GM12878 (cell line): ENCODE measurements at regions not wholly inside any gene's neighbourhood (a gene's known extent, or its start where the extent isn't known, plus 50 kb on each side); places are given as distances from the start of the nearest gene placed in this dataset.

Experiments
- ATAC-seq: fragments of 200-7000 bp; cut with Tn5 transposase; 3 replicates; pipeline ENCODE4 v1.9.1; 2020; ENCODE audit warnings: mild to moderate bottlenecking, moderate library complexity
- BruUV-seq: library from RNA; stranded (reverse); fragments of 400-500 nt; replicated peaks from 2 replicates; lab custom pipeline; 2021; lab: Mats Ljungman, UMichigan
- CTCF ChIA-PET: fragments of 300-600 bp; sonication (Branson Sonifier 250); formaldehyde crosslinking; extraction: SDS; loops from one replicate; lab custom pipeline; 2021; ENCODE audit warnings: inconsistent platforms; lab: Yijun Ruan, JAX
- POLR2A ChIA-PET: fragments of 350-600 bp; formaldehyde crosslinking; extraction: SDS; loops from one replicate; lab custom pipeline; 2021; ENCODE audit warnings: inconsistent platforms; lab: Charles Lee
- RAD21 ChIA-PET: fragments of 300-600 bp; sonication (Branson Sonifier 250); formaldehyde crosslinking; loops from one replicate; lab custom pipeline; 2023; ENCODE audit warnings: antibody characterized with exemption; ENCODE audit not compliant: unreplicated experiment; lab: Charles Lee
- SMC1A ChIA-PET: fragments of 300-600 bp; sonication (Branson Sonifier 250); formaldehyde crosslinking; loops from one replicate; lab custom pipeline; 2023; ENCODE audit not compliant: unreplicated experiment, uncharacterized antibody; lab: Charles Lee
- DNase-seq: peaks from one replicate; pipeline ENCODE4 v3.0.0-alpha.2; 2011; ENCODE audit warnings: low read depth, low spot score
- FAIRE-seq: peaks from 3 replicates; lab custom pipeline; 2011; peaks lifted over from hg19 to GRCh38; lab: Jason Lieb, UNC
- H2AFZ ChIP-seq: 2 replicates; pipeline ENCODE4 v1.6.0; 2011; ENCODE audit warnings: low read depth, low read length, control low read depth; ENCODE audit not compliant: control insufficient read depth
- H3K27ac ChIP-seq: 2 replicates; pipeline ENCODE4 v1.5.1; 2011; ENCODE audit warnings: control low read depth; ENCODE audit not compliant: control insufficient read depth, insufficient read depth
- H3K27me3 ChIP-seq, 2 experiments: replicated peaks in 1 of 2; 2 replicates each; pipeline versions ENCODE4 v1.6.0 to v1.6.1; 2011; ENCODE audit warnings: low read length in 1 of 2; ENCODE audit not compliant: control insufficient read depth in 2 of 2, insufficient read depth in 2 of 2
- H3K36me3 ChIP-seq, 2 experiments: 2 replicates each; pipeline ENCODE4 v1.5.1; 2011; ENCODE audit warnings: low read length in 1 of 2; ENCODE audit not compliant: control insufficient read depth in 2 of 2, insufficient read depth in 2 of 2
- H3K4me1 ChIP-seq: 2 replicates; pipeline ENCODE4 v1.6.1; 2011; ENCODE audit warnings: mild to moderate bottlenecking, low read length, moderate library complexity, mixed read lengths; ENCODE audit not compliant: control insufficient read depth, insufficient read depth
- H3K4me2 ChIP-seq: 2 replicates; pipeline ENCODE4 v1.6.0; 2011; ENCODE audit warnings: control low read depth; ENCODE audit not compliant: control insufficient read depth, insufficient read depth
- H3K4me3 ChIP-seq: fragments of 200-600 bp; sonication (generic); 2 replicates; pipeline ENCODE4 v1.5.1; 2016
- H3K79me2 ChIP-seq: 2 replicates; pipeline ENCODE4 v1.6.0; 2011; ENCODE audit warnings: low read length; ENCODE audit not compliant: control insufficient read depth, insufficient read depth
- H3K9ac ChIP-seq: 2 replicates; pipeline ENCODE4 v1.8.0; 2011; ENCODE audit warnings: low read length, control low read depth, mixed read lengths; ENCODE audit not compliant: control insufficient read depth, insufficient read depth
- H3K9me3 ChIP-seq: replicated peaks from 3 replicates; pipeline ENCODE4 v1.5.1; 2011; ENCODE audit warnings: mild to moderate bottlenecking, low read length; ENCODE audit not compliant: control insufficient read depth, insufficient read depth
- H4K20me1 ChIP-seq: 2 replicates; pipeline ENCODE4 v1.6.0; 2011; ENCODE audit not compliant: control insufficient read depth, insufficient read depth
- BCLAF1 ChIP-seq: fragments of 450-650 bp; IDR thresholded peaks from 2 replicates; pipeline ENCODE4 v1.6.1; 2017; ENCODE audit warnings: antibody characterized with exemption, mild to moderate bottlenecking, moderate library complexity
- CEBPB ChIP-seq, 2 experiments: fragments of 150-350 bp in 1 of 2; IDR thresholded peaks; 2 replicates each; pipeline ENCODE4 v1.6.1; 2012 to 2014; ENCODE audit warnings: low read depth in 2 of 2, low read length in 2 of 2, borderline replicate concordance in 1 of 2, inconsistent platforms in 1 of 2
- CUX1 ChIP-seq: IDR thresholded peaks from 2 replicates; pipeline ENCODE4 v1.6.1; 2012; ENCODE audit warnings: improper control_type of control experiment, low read depth, low read length; ENCODE audit not compliant: insufficient replicate concordance
- RELB ChIP-seq: fragments of 450-650 bp; IDR thresholded peaks from 2 replicates; pipeline ENCODE4 v1.6.1; 2017; ENCODE audit warnings: low read depth, mild to moderate bottlenecking, moderate library complexity
- SP1 ChIP-seq: IDR thresholded peaks from one replicate; pipeline ENCODE4 v1.6.1; 2011; ENCODE audit warnings: low read depth, low read length
- ZBED1 ChIP-seq: IDR thresholded peaks from 2 replicates; pipeline ENCODE4 v1.6.1; 2016; ENCODE audit warnings: borderline replicate concordance
- WGBS: methylation state at CpG from one replicate; pipeline ENCODE4 v1.1.6; 2016; ENCODE audit warnings: low lambda C conversion rate; ENCODE audit not compliant: insufficient replicate concordance, insufficient coverage; ENCODE audit errors: missing lambda C conversion rate; 5-methylcytosine and 5-hydroxymethylcytosine counted together
- in situ Hi-C: fragments of 300-500 bp; cut with MboI; formaldehyde crosslinking; loops from 9 replicates; pipeline ENCODE4 v1.14.3; 2018; ENCODE audit warnings: mixed read lengths
- intact Hi-C: fragments of 100-400 bp; cut with micrococcal nuclease; formaldehyde crosslinking; loops from one replicate; pipeline ENCODE4 v1.14.2; 2022; ENCODE audit not compliant: unreplicated experiment
- TF ChIP-seq, protein P1 (sequence below): fragments of 150-350 bp; IDR thresholded peaks from 2 replicates; pipeline ENCODE4 v1.6.1; 2014; ENCODE audit warnings: mild to moderate bottlenecking, low read depth, low read length
- TF ChIP-seq, protein P2 (sequence below): fragments of 450-650 bp; IDR thresholded peaks from 2 replicates; pipeline ENCODE4 v1.6.1; 2014; ENCODE audit warnings: mild to moderate bottlenecking

DNA sequence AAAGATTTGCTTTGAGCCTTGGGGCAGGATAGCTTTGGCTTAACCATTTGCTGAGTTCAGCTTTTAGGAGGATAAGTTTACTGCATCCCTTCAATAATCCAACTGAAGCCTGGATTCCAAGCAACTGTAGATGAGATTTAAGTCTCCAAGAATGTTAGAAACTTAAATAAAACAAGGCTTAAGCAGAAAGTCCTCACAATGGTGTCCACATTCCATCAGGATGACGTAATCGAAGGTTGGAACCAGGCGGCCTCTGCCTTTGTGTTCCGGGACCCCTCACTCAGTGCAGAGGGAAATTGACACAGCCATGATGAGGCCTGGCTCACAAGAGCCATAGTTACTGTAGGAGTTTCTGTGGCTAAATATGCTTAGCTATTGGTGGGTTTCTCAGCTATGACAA is 260.4 kb downstream of the LPIN1 start:
- H3K4me1 ChIP-seq: peaks cover 63% of the 10 kb centered on the region
- no peak overlapping the region for H3K9ac ChIP-seq
- no peak overlapping the region for H3K4me2 ChIP-seq
- intact Hi-C loops: loop anchor here (2.0 to 5.0 kb wide), 3 partner anchors 40 to 140 kb away; no protein-coding TSS in a partner anchor
- in situ Hi-C loops: no loop called here
- H2AFZ ChIP-seq: no peak overlapping the region
- ATAC-seq: no peak
- no peak overlapping the region for H3K4me3 ChIP-seq
- no peaks in the 10 kb centered on the region; a peak in 1 of 4 replicates for H3K36me3 ChIP-seq
- FAIRE-seq: no peak
- POLR2A ChIA-PET: interaction anchor here (0.6 to 2.5 kb wide), 7 partner anchors 27 to 253 kb away, joined by 3 to 26 read pairs (median 4); no protein-coding TSS in a partner anchor
- CTCF ChIA-PET: interaction anchor here (0.6 to 3.0 kb wide), 13 partner anchors 8 to 924 kb away, joined by 3 to 24 read pairs (median 5); partner anchors contain the start of gene TRIB2
- H3K79me2 ChIP-seq: peaks cover 2% of the 10 kb centered on the region
- SMC1A ChIA-PET: interaction anchor here (0.7 to 3.4 kb wide), 33 partner anchors 9 to 495 kb away, joined by 3 to 68 read pairs (median 6); no protein-coding TSS in a partner anchor
- DNase-seq: no peak
- WGBS: 95% methylated on average over 4 of the region's 4 CpGs
- no peak overlapping the region for H3K27ac ChIP-seq
- H4K20me1 ChIP-seq: no peaks in the 10 kb centered on the region
- H3K9me3 ChIP-seq: no peaks in the 10 kb centered on the region; the same call in 1 of the 3 replicates
- RAD21 ChIA-PET: interaction anchor here (0.9 to 3.3 kb wide), 15 partner anchors 9 to 1000 kb away, joined by 3 to 66 read pairs (median 5); no protein-coding TSS in a partner anchor
- no TSS peak for BruUV-seq
- H3K27me3 ChIP-seq: no peaks in the 10 kb centered on the region
- TF ChIP-seq CUX1: no peak
- TF ChIP-seq, protein P1, sequence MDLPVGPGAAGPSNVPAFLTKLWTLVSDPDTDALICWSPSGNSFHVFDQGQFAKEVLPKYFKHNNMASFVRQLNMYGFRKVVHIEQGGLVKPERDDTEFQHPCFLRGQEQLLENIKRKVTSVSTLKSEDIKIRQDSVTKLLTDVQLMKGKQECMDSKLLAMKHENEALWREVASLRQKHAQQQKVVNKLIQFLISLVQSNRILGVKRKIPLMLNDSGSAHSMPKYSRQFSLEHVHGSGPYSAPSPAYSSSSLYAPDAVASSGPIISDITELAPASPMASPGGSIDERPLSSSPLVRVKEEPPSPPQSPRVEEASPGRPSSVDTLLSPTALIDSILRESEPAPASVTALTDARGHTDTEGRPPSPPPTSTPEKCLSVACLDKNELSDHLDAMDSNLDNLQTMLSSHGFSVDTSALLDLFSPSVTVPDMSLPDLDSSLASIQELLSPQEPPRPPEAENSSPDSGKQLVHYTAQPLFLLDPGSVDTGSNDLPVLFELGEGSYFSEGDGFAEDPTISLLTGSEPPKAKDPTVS: no peak
- TF ChIP-seq RELB: no peak
- TF ChIP-seq ZBED1: no peak
- TF ChIP-seq, protein P2, sequence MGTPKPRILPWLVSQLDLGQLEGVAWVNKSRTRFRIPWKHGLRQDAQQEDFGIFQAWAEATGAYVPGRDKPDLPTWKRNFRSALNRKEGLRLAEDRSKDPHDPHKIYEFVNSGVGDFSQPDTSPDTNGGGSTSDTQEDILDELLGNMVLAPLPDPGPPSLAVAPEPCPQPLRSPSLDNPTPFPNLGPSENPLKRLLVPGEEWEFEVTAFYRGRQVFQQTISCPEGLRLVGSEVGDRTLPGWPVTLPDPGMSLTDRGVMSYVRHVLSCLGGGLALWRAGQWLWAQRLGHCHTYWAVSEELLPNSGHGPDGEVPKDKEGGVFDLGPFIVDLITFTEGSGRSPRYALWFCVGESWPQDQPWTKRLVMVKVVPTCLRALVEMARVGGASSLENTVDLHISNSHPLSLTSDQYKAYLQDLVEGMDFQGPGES: no peak
- TF ChIP-seq SP1: no peak
- no peak for TF ChIP-seq BCLAF1
- no peak for TF ChIP-seq CEBPB (IDR thresholded peaks at IDR 0.05; ENCODE audit: borderline replicate concordance in 1 of 2, low read depth in 2 of 2, low read length in 2 of 2)
